ENCODE measurements at regions not wholly inside any gene's neighbourhood (a gene's known extent, or its start where the extent isn't known, plus 50 kb on each side); places are given as distances from the start of the nearest gene placed in this dataset.

DNA sequence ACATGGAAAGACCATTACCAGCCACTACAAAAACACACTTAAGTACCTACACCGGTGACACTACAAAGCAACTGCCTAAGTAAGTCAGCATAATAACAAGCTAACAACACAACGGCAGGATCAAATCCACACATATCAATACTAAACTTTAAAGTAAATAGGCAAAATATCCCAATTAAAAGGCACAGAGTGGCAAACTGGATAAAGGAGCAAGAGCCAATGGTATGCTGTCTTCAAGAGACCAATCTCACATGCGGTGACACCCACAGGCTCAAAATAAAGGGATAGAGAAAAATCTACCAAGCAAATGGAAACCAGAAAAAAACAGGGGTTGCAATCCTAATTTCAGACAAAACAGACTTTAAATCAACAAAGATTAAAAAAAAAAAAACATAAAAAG, 261.5 kb upstream of the TENM4 start:
- TF ChIP-seq SIN3A (IDR thresholded peaks at IDR 0.05; ENCODE audit: borderline replicate concordance, insufficient read depth, low read depth, low read length) (no peak), CTCF (IDR thresholded peaks at IDR 0.05) (no peak), POLR2AphosphoS5 (IDR thresholded peaks at IDR 0.05; ENCODE audit: low read depth, low read length) (no peak)

Measured in Panc1 (cell line).